OCI-LY3 (cell line): ENCODE measurements at regions not wholly inside any gene's neighbourhood (a gene's known extent, or its start where the extent isn't known, plus 50 kb on each side); places are given as distances from the start of the nearest gene placed in this dataset.

Experiments used
- CTCF ChIP-seq: fragments of 200-600, 300-600 bp; sonication (generic); IDR thresholded peaks from 2 replicates; pipeline ENCODE4 v1.5.1; 2014; ENCODE audit warnings: antibody characterized with exemption, low read length, low read depth
- EZH2phosphoT487 ChIP-seq: fragments of 200-600 bp; shearing (Covaris generic); IDR thresholded peaks from 2 replicates; pipeline ENCODE4 v1.6.1; 2018; ENCODE audit warnings: antibody characterized with exemption, mixed run types, low read depth

- TF ChIP-seq CTCF = no peak
- TF ChIP-seq EZH2phosphoT487 = no peak
These were observed 214.7 kb downstream of the ZNF674 start for GRCh38 chrX:46330513-46330912.
